Gastrocnemius medialis (tissue), 4 donors: ENCODE measurements at regions not wholly inside any gene's neighbourhood (a gene's known extent, or its start where the extent isn't known, plus 50 kb on each side); places are given as distances from the start of the nearest gene placed in this dataset.

Experiments used
- ATAC-seq, 2 donors: fragments of 150-250 bp; one replicate each; pipeline ENCODE4 v1.9.1; 2016
- DNase-seq, 2 donors: peaks; one replicate each; pipeline ENCODE4 v3.0.0-alpha.2; 2019
- H3K27ac ChIP-seq, 4 donors: fragments of 200-600 bp; sonication (generic); 1 replicate in 1 of 4; 2 replicates in 3 of 4; pipeline ENCODE4 v1.5.1; 2016 to 2018; ENCODE audit warnings: mild to moderate bottlenecking in 2 of 4, moderate library complexity in 1 of 4
- H3K27me3 ChIP-seq, 3 donors: fragments of 200-600 bp; sonication (generic) in 2 of 3; 1 replicate in 1 of 3; 2 replicates in 2 of 3; pipeline versions ENCODE4 v1.5.1 to v1.6.0; 2016 to 2019; ENCODE audit warnings: mild to moderate bottlenecking in 1 of 3, moderate library complexity in 1 of 3
- H3K36me3 ChIP-seq, 2 donors: fragments of 200-600 bp; sonication (generic) in 1 of 2; one replicate each; pipeline ENCODE4 v1.5.1; 2017 to 2018
- H3K4me1 ChIP-seq, 2 donors: fragments of 200-600 bp; sonication (generic) in 1 of 2; one replicate each; pipeline ENCODE4 v1.5.1; 2016 to 2017; ENCODE audit warnings: mild to moderate bottlenecking in 2 of 2
- H3K4me3 ChIP-seq, 4 donors: fragments of 200-600 bp; sonication (generic) in 3 of 4; 1 replicate in 1 of 4; 2 replicates in 3 of 4; pipeline ENCODE4 v1.5.1; 2016 to 2019; ENCODE audit warnings: mild to moderate bottlenecking in 2 of 4
- H3K9me3 ChIP-seq, 3 donors: fragments of 200-600 bp; sonication (generic) in 2 of 3; 1 replicate in 1 of 3; 2 replicates in 2 of 3; pipeline ENCODE4 v1.5.1; 2016 to 2019
- POLR2A ChIP-seq, 2 donors: fragments of 450-650 bp; IDR thresholded peaks; one replicate each; pipeline ENCODE4 v1.6.1; 2017; ENCODE audit warnings: antibody characterized with exemption in 2 of 2, mild to moderate bottlenecking in 2 of 2, moderate library complexity in 2 of 2
- in situ Hi-C, 4 donors: fragments of 200-750 bp; cut with MboI; loops; one replicate each; pipeline versions ENCODE4 v1.15.0 to v1.8.0; 2017; ENCODE audit warnings: low sequenced_read_pairs in 4 of 4
- intact Hi-C: fragments of 100-400 bp; cut with DNase I; formaldehyde crosslinking; loops from one replicate; pipeline ENCODE4 v1.15.1; 2023; ENCODE audit warnings: low total_unique reads
- TF ChIP-seq, protein P1 (sequence below), 5 experiments: fragments of 450-650 bp in 3 of 5; fragments of 200-600 bp in 2 of 5; sonication (generic) in 2 of 5; IDR thresholded peaks in 4 of 5; conservative IDR thresholded peaks in 1 of 5; 1 replicate in 4 of 5; 2 replicates in 1 of 5; pipeline ENCODE4 v1.5.1; 2016 to 2019; ENCODE audit warnings: antibody characterized with exemption in 5 of 5, mild to moderate bottlenecking in 3 of 5, moderate library complexity in 3 of 5

GRCh38 chr6:19100752-19101151, 713.6 kb downstream of the RNF144B start:
- no peak overlapping the region for H3K4me3 ChIP-seq
- H3K4me1 ChIP-seq: no peaks in the 10 kb centered on the region
- no peak for TF ChIP-seq POLR2A (IDR thresholded peaks at IDR 0.05)
- TF ChIP-seq, protein P1, sequence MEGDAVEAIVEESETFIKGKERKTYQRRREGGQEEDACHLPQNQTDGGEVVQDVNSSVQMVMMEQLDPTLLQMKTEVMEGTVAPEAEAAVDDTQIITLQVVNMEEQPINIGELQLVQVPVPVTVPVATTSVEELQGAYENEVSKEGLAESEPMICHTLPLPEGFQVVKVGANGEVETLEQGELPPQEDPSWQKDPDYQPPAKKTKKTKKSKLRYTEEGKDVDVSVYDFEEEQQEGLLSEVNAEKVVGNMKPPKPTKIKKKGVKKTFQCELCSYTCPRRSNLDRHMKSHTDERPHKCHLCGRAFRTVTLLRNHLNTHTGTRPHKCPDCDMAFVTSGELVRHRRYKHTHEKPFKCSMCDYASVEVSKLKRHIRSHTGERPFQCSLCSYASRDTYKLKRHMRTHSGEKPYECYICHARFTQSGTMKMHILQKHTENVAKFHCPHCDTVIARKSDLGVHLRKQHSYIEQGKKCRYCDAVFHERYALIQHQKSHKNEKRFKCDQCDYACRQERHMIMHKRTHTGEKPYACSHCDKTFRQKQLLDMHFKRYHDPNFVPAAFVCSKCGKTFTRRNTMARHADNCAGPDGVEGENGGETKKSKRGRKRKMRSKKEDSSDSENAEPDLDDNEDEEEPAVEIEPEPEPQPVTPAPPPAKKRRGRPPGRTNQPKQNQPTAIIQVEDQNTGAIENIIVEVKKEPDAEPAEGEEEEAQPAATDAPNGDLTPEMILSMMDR (IDR thresholded peaks at IDR 0.05 in 4 of 5, conservative IDR thresholded peaks at IDR 0.05 in 1 of 5): no peak
- in situ Hi-C loops: no loop called here
- no peaks in the 10 kb centered on the region for H3K27me3 ChIP-seq
- DNase-seq (no peak), ATAC-seq (no peak)
- H3K9me3 ChIP-seq: no peaks in the 10 kb centered on the region
- intact Hi-C loops: no loop called here
- H3K36me3 ChIP-seq: no peaks in the 10 kb centered on the region
- no peak overlapping the region for H3K27ac ChIP-seq

GRCh38 chr6:19102936-19103335, 715.8 kb downstream of the RNF144B start:
- ATAC-seq: no peak
- no peaks in the 10 kb centered on the region for H3K4me1 ChIP-seq
- H3K27ac ChIP-seq: no peak overlapping the region
- intact Hi-C loops: no loop called here
- TF ChIP-seq, protein P1 (IDR thresholded peaks at IDR 0.05 in 4 of 5, conservative IDR thresholded peaks at IDR 0.05 in 1 of 5): no peak
- no peak for TF ChIP-seq POLR2A (IDR thresholded peaks at IDR 0.05)
- H3K4me3 ChIP-seq: no peak overlapping the region
- H3K9me3 ChIP-seq: no peaks in the 10 kb centered on the region
- no peaks in the 10 kb centered on the region for H3K27me3 ChIP-seq
- H3K36me3 ChIP-seq: no peaks in the 10 kb centered on the region
- no peak for DNase-seq
- in situ Hi-C loops: no loop called here

DNA sequence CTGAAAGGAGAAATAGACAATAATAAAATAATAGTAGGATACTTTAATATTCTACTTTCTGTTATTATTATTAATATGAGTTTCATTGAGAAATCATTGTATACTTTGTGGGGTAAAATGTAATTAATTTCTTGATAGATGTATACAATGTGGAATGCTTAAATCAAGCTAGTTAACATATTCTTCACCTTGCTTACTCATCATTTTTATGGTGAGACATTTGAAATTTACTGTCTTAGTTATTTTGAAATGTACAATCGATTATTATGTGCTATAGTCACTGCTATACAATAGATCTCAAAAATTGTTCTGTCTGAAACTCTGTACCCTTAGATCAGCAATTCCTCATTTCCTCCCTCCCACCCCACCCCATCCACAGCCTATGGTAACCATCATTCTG, 720.3 kb downstream of the RNF144B start:
- in situ Hi-C loops: no loop called here

DNA sequence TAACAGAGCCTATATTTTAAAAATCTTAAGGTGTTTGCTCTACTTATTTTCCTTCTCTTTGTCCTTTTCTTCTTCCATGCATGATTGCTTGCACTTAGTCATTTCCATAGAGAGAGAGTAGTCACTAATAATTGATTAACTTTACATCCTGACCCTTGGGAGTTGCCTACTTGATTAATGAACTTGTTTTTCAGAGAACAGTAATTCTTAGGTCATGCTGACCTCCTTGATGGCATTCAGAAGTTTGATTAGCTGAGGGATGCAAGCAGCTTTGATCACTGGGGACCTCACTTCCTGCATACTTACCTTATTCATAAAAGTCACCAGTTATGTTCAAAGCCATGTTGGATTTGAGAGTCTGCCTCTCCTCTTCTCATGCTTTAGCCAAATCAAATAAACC, 715.6 kb upstream of the ID4 start:
- H3K4me3 ChIP-seq: no peak overlapping the region
- H3K27me3 ChIP-seq: no peaks in the 10 kb centered on the region
- ATAC-seq (no peak), DNase-seq (no peak)
- H3K36me3 ChIP-seq: no peaks in the 10 kb centered on the region
- in situ Hi-C loops (no loop called here), intact Hi-C loops (no loop called here)
- no peaks in the 10 kb centered on the region for H3K4me1 ChIP-seq
- no peak overlapping the region for H3K27ac ChIP-seq
- TF ChIP-seq, protein P1 (IDR thresholded peaks at IDR 0.05 in 4 of 5, conservative IDR thresholded peaks at IDR 0.05 in 1 of 5): no peak
- no peak for TF ChIP-seq POLR2A (IDR thresholded peaks at IDR 0.05)
- no peaks in the 10 kb centered on the region for H3K9me3 ChIP-seq

More for the DNA sequence above, 720.3 kb downstream of the RNF144B start:
- H3K36me3 ChIP-seq: no peaks in the 10 kb centered on the region
- no peak overlapping the region for H3K27ac ChIP-seq
- no peak for TF ChIP-seq POLR2A (IDR thresholded peaks at IDR 0.05)
- TF ChIP-seq, protein P1 (IDR thresholded peaks at IDR 0.05 in 4 of 5, conservative IDR thresholded peaks at IDR 0.05 in 1 of 5): no peak
- ATAC-seq (no peak), DNase-seq (no peak)
- H3K4me3 ChIP-seq: no peak overlapping the region
- intact Hi-C loops: no loop called here
- no peaks in the 10 kb centered on the region for H3K27me3 ChIP-seq
- no peaks in the 10 kb centered on the region for H3K9me3 ChIP-seq
- H3K4me1 ChIP-seq: no peaks in the 10 kb centered on the region

GRCh38 chr6:19127081-19127480, 710.1 kb upstream of the ID4 start:
- H3K9me3 ChIP-seq: no peaks in the 10 kb centered on the region
- DNase-seq (no peak), ATAC-seq (no peak)
- no peaks in the 10 kb centered on the region for H3K36me3 ChIP-seq
- TF ChIP-seq, protein P1 (IDR thresholded peaks at IDR 0.05 in 4 of 5, conservative IDR thresholded peaks at IDR 0.05 in 1 of 5): no peak
- no peak for TF ChIP-seq POLR2A (IDR thresholded peaks at IDR 0.05)
- in situ Hi-C loops: no loop called here
- no peaks in the 10 kb centered on the region for H3K27me3 ChIP-seq
- H3K4me3 ChIP-seq: no peak overlapping the region
- H3K4me1 ChIP-seq: no peaks in the 10 kb centered on the region
- intact Hi-C loops: no loop called here
- H3K27ac ChIP-seq: no peak overlapping the region
